T-helper 17 cell (primary cell): ENCODE measurements at regions not wholly inside any gene's neighbourhood (a gene's known extent, or its start where the extent isn't known, plus 50 kb on each side); places are given as distances from the start of the nearest gene placed in this dataset.

Experiments
- ATAC-seq: fragments of 150-1000 bp; cut with Tn5 transposase; 2 replicates; pipeline ENCODE4 v1.10.0; 2021; ENCODE audit warnings: mild to moderate bottlenecking, moderate library complexity
- DNase-seq, 3 donors: peaks; one replicate each; pipeline versions ENCODE4 v3.0.0 to v3.0.0-alpha.2; 2020 to 2021
- H3K9me3 ChIP-seq: one replicate; pipeline ENCODE4 v1.7.0; 2013; ENCODE audit warnings: low read length, mild to moderate bottlenecking; ENCODE audit not compliant: control insufficient read depth, poor library complexity, severe bottlenecking
- H3K27ac Mint-ChIP-seq: one replicate; pipeline ENCODE4 v1.8.0; 2022; ENCODE audit warnings: mild to moderate bottlenecking, moderate library complexity, mixed read lengths
- H3K27me3 Mint-ChIP-seq: one replicate; pipeline ENCODE4 v1.8.0; 2022; ENCODE audit warnings: mixed read lengths
- H3K36me3 Mint-ChIP-seq: one replicate; pipeline ENCODE4 v1.8.0; 2022; ENCODE audit warnings: low read depth, mixed read lengths
- H3K4me1 Mint-ChIP-seq: one replicate; pipeline ENCODE4 v1.8.0; 2022; ENCODE audit warnings: mild to moderate bottlenecking, mixed read lengths
- H3K4me3 Mint-ChIP-seq: one replicate; pipeline ENCODE4 v1.8.0; 2022; ENCODE audit warnings: mild to moderate bottlenecking, moderate library complexity, mixed read lengths

GRCh38 chr11:127255209-127255608 is 254.6 kb upstream of the KIRREL3 start:
- Mint-ChIP-seq H3K27me3 (no peaks in the 10 kb centered on the region), H3K27ac (no peak overlapping the region), H3K4me1 (no peaks in the 10 kb centered on the region), H3K4me3 (no peak overlapping the region), H3K36me3 (peaks cover 4% of the 10 kb centered on the region)
- no peaks in the 10 kb centered on the region for H3K9me3 ChIP-seq
- no peak for ATAC-seq
- DNase-seq = no peak

- Mint-ChIP-seq H3K27me3 (no peaks in the 10 kb centered on the region), H3K36me3 (peaks cover 4% of the 10 kb centered on the region), H3K27ac (no peak overlapping the region), H3K4me1 (no peaks in the 10 kb centered on the region), H3K4me3 (no peak overlapping the region)
- ATAC-seq (no peak), DNase-seq (no peak)
- H3K9me3 ChIP-seq = no peaks in the 10 kb centered on the region
Measured at GRCh38 chr11:127252321-127252720, 251.8 kb upstream of the KIRREL3 start.

GRCh38 chr11:127249576-127249975 is 249.0 kb upstream of the KIRREL3 start:
- H3K27me3 Mint-ChIP-seq = no peaks in the 10 kb centered on the region
- DNase-seq = no peak
- no peaks in the 10 kb centered on the region for H3K9me3 ChIP-seq
- no peak overlapping the region for H3K27ac Mint-ChIP-seq
- H3K4me1 Mint-ChIP-seq = no peaks in the 10 kb centered on the region
- H3K4me3 Mint-ChIP-seq = no peak overlapping the region
- no peak for ATAC-seq
- peaks cover 4% of the 10 kb centered on the region for H3K36me3 Mint-ChIP-seq

- DNase-seq (no peak), ATAC-seq (no peak)
- no peaks in the 10 kb centered on the region for H3K4me1 Mint-ChIP-seq
- no peaks in the 10 kb centered on the region for H3K27me3 Mint-ChIP-seq
- no peak overlapping the region for H3K27ac Mint-ChIP-seq
- peaks cover 4% of the 10 kb centered on the region for H3K36me3 Mint-ChIP-seq
- no peaks in the 10 kb centered on the region for H3K9me3 ChIP-seq
- no peak overlapping the region for H3K4me3 Mint-ChIP-seq
Measured at GRCh38 chr11:127248476-127248875, 247.9 kb upstream of the KIRREL3 start.

- no peaks in the 10 kb centered on the region for H3K36me3 Mint-ChIP-seq
- DNase-seq (no peak), ATAC-seq (no peak)
- H3K27me3 Mint-ChIP-seq = no peaks in the 10 kb centered on the region
- H3K4me1 Mint-ChIP-seq = no peaks in the 10 kb centered on the region
- H3K9me3 ChIP-seq = no peaks in the 10 kb centered on the region
- H3K4me3 Mint-ChIP-seq = no peak overlapping the region
- H3K27ac Mint-ChIP-seq = no peak overlapping the region
Measured at GRCh38 chr11:127247261-127247851, 246.8 kb upstream of the KIRREL3 start.

GRCh38 chr11:127242676-127243075 is 242.1 kb upstream of the KIRREL3 start:
- H3K9me3 ChIP-seq = no peaks in the 10 kb centered on the region
- DNase-seq (no peak), ATAC-seq (no peak)
- Mint-ChIP-seq H3K4me1 (no peaks in the 10 kb centered on the region), H3K27ac (no peak overlapping the region), H3K27me3 (no peaks in the 10 kb centered on the region), H3K36me3 (no peaks in the 10 kb centered on the region), H3K4me3 (no peak overlapping the region)

GRCh38 chr11:127238321-127238720 is 237.8 kb upstream of the KIRREL3 start:
- no peaks in the 10 kb centered on the region for H3K4me1 Mint-ChIP-seq
- no peaks in the 10 kb centered on the region for H3K36me3 Mint-ChIP-seq
- ATAC-seq = no peak
- no peak for DNase-seq
- no peak overlapping the region for H3K27ac Mint-ChIP-seq
- no peaks in the 10 kb centered on the region for H3K9me3 ChIP-seq
- H3K27me3 Mint-ChIP-seq = peaks cover 6% of the 10 kb centered on the region
- no peak overlapping the region for H3K4me3 Mint-ChIP-seq

- H3K36me3 Mint-ChIP-seq = no peaks in the 10 kb centered on the region
- peaks cover 2% of the 10 kb centered on the region for H3K4me1 Mint-ChIP-seq
- no peak overlapping the region for H3K27ac Mint-ChIP-seq
- peaks cover 6% of the 10 kb centered on the region for H3K27me3 Mint-ChIP-seq
- no peaks in the 10 kb centered on the region for H3K9me3 ChIP-seq
- ATAC-seq (no peak), DNase-seq (no peak)
- no peak overlapping the region for H3K4me3 Mint-ChIP-seq
Measured at GRCh38 chr11:127236776-127237175, 236.2 kb upstream of the KIRREL3 start.

- H3K27me3 Mint-ChIP-seq = peaks cover 6% of the 10 kb centered on the region
- peaks cover 2% of the 10 kb centered on the region for H3K4me1 Mint-ChIP-seq
- no peaks in the 10 kb centered on the region for H3K36me3 Mint-ChIP-seq
- no peak overlapping the region for H3K27ac Mint-ChIP-seq
- no peaks in the 10 kb centered on the region for H3K9me3 ChIP-seq
- no peak overlapping the region for H3K4me3 Mint-ChIP-seq
- DNase-seq (no peak), ATAC-seq (no peak)
Measured at GRCh38 chr11:127233998-127234397, 233.4 kb upstream of the KIRREL3 start.

GRCh38 chr11:127230392-127230791 is 229.8 kb upstream of the KIRREL3 start:
- Mint-ChIP-seq H3K4me1 (peaks cover 2% of the 10 kb centered on the region), H3K36me3 (no peaks in the 10 kb centered on the region)

GRCh38 chr11:127226949-127227348 is 226.4 kb upstream of the KIRREL3 start:
- Mint-ChIP-seq H3K36me3 (no peaks in the 10 kb centered on the region), H3K27me3 (no peaks in the 10 kb centered on the region), H3K27ac (no peak overlapping the region), H3K4me3 (no peak overlapping the region), H3K4me1 (no peaks in the 10 kb centered on the region)
- DNase-seq (no peak), ATAC-seq (no peak)
- no peaks in the 10 kb centered on the region for H3K9me3 ChIP-seq

More at GRCh38 chr11:127230392-127230791, 229.8 kb upstream of the KIRREL3 start:
- H3K27ac Mint-ChIP-seq = no peak overlapping the region
- no peak overlapping the region for H3K4me3 Mint-ChIP-seq
- DNase-seq (no peak), ATAC-seq (no peak)
- no peaks in the 10 kb centered on the region for H3K9me3 ChIP-seq
- H3K27me3 Mint-ChIP-seq = peaks cover 6% of the 10 kb centered on the region

GRCh38 chr11:127226380-127226779 is 225.8 kb upstream of the KIRREL3 start:
- Mint-ChIP-seq H3K27me3 (no peaks in the 10 kb centered on the region), H3K4me3 (no peak overlapping the region), H3K4me1 (no peaks in the 10 kb centered on the region), H3K36me3 (no peaks in the 10 kb centered on the region), H3K27ac (no peak overlapping the region)
- H3K9me3 ChIP-seq = no peaks in the 10 kb centered on the region
- ATAC-seq (no peak), DNase-seq (no peak)

GRCh38 chr11:127225619-127226018 is 225.0 kb upstream of the KIRREL3 start:
- no peaks in the 10 kb centered on the region for H3K9me3 ChIP-seq
- DNase-seq (no peak), ATAC-seq (no peak)
- no peaks in the 10 kb centered on the region for H3K27me3 Mint-ChIP-seq
- H3K36me3 Mint-ChIP-seq = no peaks in the 10 kb centered on the region
- H3K4me1 Mint-ChIP-seq = no peaks in the 10 kb centered on the region
- H3K27ac Mint-ChIP-seq = no peak overlapping the region
- no peak overlapping the region for H3K4me3 Mint-ChIP-seq

- ATAC-seq (no peak), DNase-seq (no peak)
- no peaks in the 10 kb centered on the region for H3K9me3 ChIP-seq
- no peak overlapping the region for H3K4me3 Mint-ChIP-seq
- no peaks in the 10 kb centered on the region for H3K36me3 Mint-ChIP-seq
- H3K27ac Mint-ChIP-seq = no peak overlapping the region
- H3K4me1 Mint-ChIP-seq = no peaks in the 10 kb centered on the region
- H3K27me3 Mint-ChIP-seq = no peaks in the 10 kb centered on the region
Measured at GRCh38 chr11:127224276-127224675, 223.7 kb upstream of the KIRREL3 start.
